ENCODE measurements at regions not wholly inside any gene's neighbourhood (a gene's known extent, or its start where the extent isn't known, plus 50 kb on each side); places are given as distances from the start of the nearest gene placed in this dataset.

DNA sequence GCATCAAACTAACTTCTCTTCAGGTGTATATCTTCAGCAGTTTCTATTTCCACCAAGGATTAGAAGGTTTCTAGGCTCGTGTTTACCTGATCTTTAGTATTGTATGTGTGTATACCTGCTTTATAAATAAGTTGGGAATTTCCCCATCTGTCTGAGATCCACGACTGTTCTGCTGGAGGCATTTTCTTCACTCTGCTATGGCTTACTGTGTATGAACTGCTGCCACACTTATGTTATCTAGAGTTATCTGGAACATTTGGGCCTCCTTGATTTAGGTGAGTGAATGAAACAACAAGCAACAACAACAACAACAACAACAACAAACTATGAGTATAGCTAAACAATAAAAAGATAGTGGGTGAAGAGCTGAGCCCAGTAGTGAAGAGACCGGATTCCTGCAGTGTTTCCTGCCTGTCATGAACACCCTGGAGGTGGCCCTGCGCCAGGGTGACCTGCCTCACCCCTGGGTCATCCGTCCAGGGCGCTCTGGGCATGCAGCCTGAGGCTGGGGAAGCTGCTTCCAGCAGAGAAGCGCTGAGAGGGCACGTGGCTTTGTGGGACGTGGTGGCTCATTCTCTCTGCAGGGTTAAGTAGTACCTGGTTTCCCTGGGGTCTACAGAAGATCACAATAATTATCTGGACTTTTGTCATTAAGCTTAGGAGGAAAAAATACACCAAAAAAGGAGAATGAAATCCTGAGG, 56.1 kb upstream of the GATA6 start:
- Histone ChIP-seq H3K36me3 (ENCODE audit: control insufficient read depth, insufficient read depth, low read length) (no peaks in the 10 kb centered on the region), H3K79me2 (no peaks in the 10 kb centered on the region), H3K4me1 (no peaks in the 10 kb centered on the region)

DNA sequence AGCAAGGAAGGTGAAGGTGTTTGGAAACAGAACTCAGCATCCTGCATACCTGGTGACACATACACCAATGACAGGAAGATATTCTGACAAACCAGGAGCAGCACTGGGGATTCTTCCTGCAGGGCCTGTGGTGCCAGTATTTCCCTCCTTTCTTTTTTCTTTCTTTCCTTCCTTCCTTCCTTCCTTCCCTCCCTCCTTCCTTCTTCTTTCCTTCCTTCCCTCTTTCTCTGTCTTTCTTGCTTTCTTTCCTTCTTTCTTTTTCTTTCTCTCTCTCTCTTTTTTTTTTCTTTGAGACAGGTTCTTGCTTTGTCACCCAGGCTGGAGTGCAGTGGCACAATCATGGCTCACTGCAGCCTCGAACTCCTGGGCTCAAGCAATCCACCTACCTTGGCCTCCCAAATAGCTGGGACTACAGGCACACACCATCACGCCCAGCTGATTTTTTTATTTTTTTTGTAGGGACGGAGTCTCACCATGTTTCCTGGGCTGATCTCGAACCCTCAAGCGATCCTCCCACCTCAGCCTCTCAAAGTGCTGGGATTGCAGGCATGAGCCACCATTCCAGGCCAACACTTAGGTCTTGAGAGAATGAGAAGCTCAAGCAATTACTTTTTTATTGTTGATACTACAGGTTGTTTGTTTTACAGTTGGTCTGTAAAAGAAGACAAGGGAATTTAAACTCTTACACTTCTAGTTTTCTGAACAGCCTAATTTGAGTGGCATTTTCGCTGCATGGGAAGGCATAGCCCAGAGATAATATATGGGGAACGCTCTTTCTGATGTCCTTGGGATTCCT, 54.7 kb upstream of the GATA6 start:
- no peaks in the 10 kb centered on the region for H3K4me1 ChIP-seq
- H3K9ac ChIP-seq: no peak overlapping the region
- no peak overlapping the region for H3K4me3 ChIP-seq (ENCODE audit: low read depth, low read length)
- no peaks in the 10 kb centered on the region for H3K9me3 ChIP-seq (ENCODE audit: control insufficient read depth, low read length)
- no peaks in the 10 kb centered on the region for H3K79me2 ChIP-seq
- TF ChIP-seq, protein P1, sequence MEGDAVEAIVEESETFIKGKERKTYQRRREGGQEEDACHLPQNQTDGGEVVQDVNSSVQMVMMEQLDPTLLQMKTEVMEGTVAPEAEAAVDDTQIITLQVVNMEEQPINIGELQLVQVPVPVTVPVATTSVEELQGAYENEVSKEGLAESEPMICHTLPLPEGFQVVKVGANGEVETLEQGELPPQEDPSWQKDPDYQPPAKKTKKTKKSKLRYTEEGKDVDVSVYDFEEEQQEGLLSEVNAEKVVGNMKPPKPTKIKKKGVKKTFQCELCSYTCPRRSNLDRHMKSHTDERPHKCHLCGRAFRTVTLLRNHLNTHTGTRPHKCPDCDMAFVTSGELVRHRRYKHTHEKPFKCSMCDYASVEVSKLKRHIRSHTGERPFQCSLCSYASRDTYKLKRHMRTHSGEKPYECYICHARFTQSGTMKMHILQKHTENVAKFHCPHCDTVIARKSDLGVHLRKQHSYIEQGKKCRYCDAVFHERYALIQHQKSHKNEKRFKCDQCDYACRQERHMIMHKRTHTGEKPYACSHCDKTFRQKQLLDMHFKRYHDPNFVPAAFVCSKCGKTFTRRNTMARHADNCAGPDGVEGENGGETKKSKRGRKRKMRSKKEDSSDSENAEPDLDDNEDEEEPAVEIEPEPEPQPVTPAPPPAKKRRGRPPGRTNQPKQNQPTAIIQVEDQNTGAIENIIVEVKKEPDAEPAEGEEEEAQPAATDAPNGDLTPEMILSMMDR (IDR thresholded peaks at IDR 0.05): no peak
- H3K36me3 ChIP-seq (ENCODE audit: control insufficient read depth, insufficient read depth, low read length): no peaks in the 10 kb centered on the region
- H3K27ac ChIP-seq: no peak overlapping the region
- no peaks in the 10 kb centered on the region for H3K27me3 ChIP-seq (ENCODE audit: control insufficient read depth, insufficient read depth, low read length)
- H2AFZ ChIP-seq: no peak overlapping the region
- no peak overlapping the region for H3K4me2 ChIP-seq (ENCODE audit: low read length)

More for the DNA sequence above, 56.1 kb upstream of the GATA6 start:
- no peak overlapping the region for H2AFZ ChIP-seq
- H3K4me3 ChIP-seq (ENCODE audit: low read depth, low read length): no peak overlapping the region
- H3K9ac ChIP-seq: no peak overlapping the region
- no peaks in the 10 kb centered on the region for H3K9me3 ChIP-seq (ENCODE audit: control insufficient read depth, low read length)
- H3K4me2 ChIP-seq (ENCODE audit: low read length): no peak overlapping the region
- H3K27me3 ChIP-seq (ENCODE audit: control insufficient read depth, insufficient read depth, low read length): no peaks in the 10 kb centered on the region
- no peak overlapping the region for H3K27ac ChIP-seq
- TF ChIP-seq, protein P1 (IDR thresholded peaks at IDR 0.05): no peak

DNA sequence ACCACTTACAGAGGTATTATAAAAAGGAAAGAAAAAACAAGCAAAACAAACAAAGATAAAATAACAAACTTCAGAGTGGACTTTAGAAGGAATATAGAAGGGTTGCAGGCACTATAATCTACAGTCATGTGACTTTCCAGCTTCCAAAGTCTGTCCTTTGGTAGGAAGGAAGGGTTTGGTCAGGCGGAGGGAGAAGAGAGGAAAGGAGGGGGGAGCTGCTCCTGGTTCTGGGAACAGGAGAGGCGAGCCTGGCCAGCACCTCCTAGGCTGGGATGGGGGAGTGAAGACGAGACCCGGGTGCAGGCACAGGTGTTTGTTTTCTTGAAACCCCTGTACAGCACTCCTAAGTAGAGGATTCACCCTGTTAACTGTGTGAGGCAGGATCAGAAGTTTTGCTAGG, 53.8 kb upstream of the GATA6 start:
- Histone ChIP-seq H3K4me3 (ENCODE audit: low read depth, low read length) (no peak overlapping the region), H3K79me2 (no peaks in the 10 kb centered on the region), H3K4me1 (no peaks in the 10 kb centered on the region), H2AFZ (no peak overlapping the region), H3K9ac (no peak overlapping the region), H3K27me3 (ENCODE audit: control insufficient read depth, insufficient read depth, low read length) (no peaks in the 10 kb centered on the region), H3K27ac (no peak overlapping the region), H3K4me2 (ENCODE audit: low read length) (no peak overlapping the region), H3K9me3 (ENCODE audit: control insufficient read depth, low read length) (no peaks in the 10 kb centered on the region), H3K36me3 (ENCODE audit: control insufficient read depth, insufficient read depth, low read length) (no peaks in the 10 kb centered on the region)
- TF ChIP-seq, protein P1 (IDR thresholded peaks at IDR 0.05): no peak

Data from parathyroid adenoma (tissue), 2 donors.